ENCODE measurements at regions not wholly inside any gene's neighbourhood (a gene's known extent, or its start where the extent isn't known, plus 50 kb on each side); places are given as distances from the start of the nearest gene placed in this dataset.

DNA sequence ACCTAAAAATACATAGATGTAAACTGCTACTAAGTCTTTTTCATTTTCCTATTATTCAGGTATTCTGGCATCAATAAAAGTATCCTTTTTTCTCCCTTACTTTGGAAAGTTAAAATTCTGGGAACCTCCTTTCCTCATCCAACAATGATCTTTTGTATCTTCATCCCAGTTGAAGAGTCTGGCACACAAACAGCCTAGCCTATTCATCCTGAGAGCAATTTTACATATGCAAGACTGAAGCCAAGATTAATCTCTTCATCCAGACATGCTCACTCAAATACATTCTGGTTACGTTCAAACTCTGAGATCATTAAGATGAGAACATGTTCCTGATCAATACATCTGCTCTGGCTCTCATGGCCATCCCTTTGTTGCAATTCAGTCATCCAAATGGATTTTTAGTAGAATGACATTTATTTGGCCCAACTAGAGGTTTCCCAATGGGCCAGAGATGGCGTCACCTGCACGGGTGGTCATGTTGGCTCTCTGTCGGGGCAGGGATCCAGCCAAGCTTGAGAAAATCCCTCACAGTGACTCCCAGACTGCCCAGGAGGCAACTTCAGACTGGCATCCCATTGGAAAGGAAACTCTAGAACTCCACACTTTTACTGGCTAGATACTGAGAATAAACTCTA, 135.3 kb upstream of the VCX2 start:
- 18% methylated on average over 4 of the region's 4 CpGs for WGBS (ENCODE audit: insufficient coverage)
- DNase-seq (ENCODE audit: low read depth in 4 of 6, low spot score in 6 of 6) = peak; percentile 10 to 87 (median 36)

GRCh38 chrX:8310409-8310808, 139.3 kb upstream of the VCX2 start:
- WGBS (ENCODE audit: insufficient coverage) = 100% methylated on average over 3 of the region's 5 CpGs

More for the DNA sequence above, 135.3 kb upstream of the VCX2 start:
- Histone ChIP-seq H3K27ac (ENCODE audit: low read depth, low read length) (no peak overlapping the region), H3K4me3 (ENCODE audit: low read depth, low read length) (no peak overlapping the region), H3K9me3 (ENCODE audit: control insufficient read depth, insufficient read depth, low read length) (no peaks in the 10 kb centered on the region), H3K36me3 (ENCODE audit: control insufficient read depth, insufficient read depth, low read length) (no peaks in the 10 kb centered on the region), H3K27me3 (ENCODE audit: control insufficient read depth, insufficient read depth, low read length) (no peaks in the 10 kb centered on the region), H3K4me1 (ENCODE audit: control insufficient read depth, insufficient read depth, low read length) (peaks cover 5% of the 10 kb centered on the region)

DNA sequence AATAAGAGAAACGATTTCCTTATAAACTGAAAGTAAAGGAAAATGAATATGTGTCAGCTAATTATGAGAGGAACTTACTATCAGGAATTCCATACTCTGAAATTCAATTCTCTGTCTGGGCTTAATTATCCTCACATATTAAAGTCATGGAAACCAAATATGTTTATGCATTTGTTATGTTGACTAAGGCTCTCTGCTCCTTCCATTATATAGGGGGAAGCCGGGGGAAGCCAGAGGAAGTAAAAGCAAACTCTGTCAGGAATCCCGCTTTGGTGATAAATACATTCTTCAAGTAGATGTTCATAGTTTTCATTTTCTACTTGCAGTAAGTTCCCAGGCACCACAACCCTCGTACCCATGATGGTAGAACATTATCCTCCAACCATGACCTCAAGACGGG, 142.8 kb upstream of the VCX2 start:
- WGBS (ENCODE audit: insufficient coverage) = no CpG with 5 or more reads among the region's 5 CpGs
- H3K36me3 ChIP-seq (ENCODE audit: control insufficient read depth, insufficient read depth, low read length) = no peaks in the 10 kb centered on the region
- DNase-seq (ENCODE audit: low read depth in 4 of 6, low spot score in 6 of 6) = no peak
- H3K4me3 ChIP-seq (ENCODE audit: low read depth, low read length) = no peak overlapping the region
- no peaks in the 10 kb centered on the region for H3K27me3 ChIP-seq (ENCODE audit: control insufficient read depth, insufficient read depth, low read length)
- H3K27ac ChIP-seq (ENCODE audit: low read depth, low read length) = no peak overlapping the region
- no peaks in the 10 kb centered on the region for H3K9me3 ChIP-seq (ENCODE audit: control insufficient read depth, insufficient read depth, low read length)
- no peaks in the 10 kb centered on the region for H3K4me1 ChIP-seq (ENCODE audit: control insufficient read depth, insufficient read depth, low read length)

More at GRCh38 chrX:8310409-8310808, 139.3 kb upstream of the VCX2 start:
- Histone ChIP-seq H3K27ac (ENCODE audit: low read depth, low read length) (no peak overlapping the region), H3K4me3 (ENCODE audit: low read depth, low read length) (no peak overlapping the region), H3K36me3 (ENCODE audit: control insufficient read depth, insufficient read depth, low read length) (no peaks in the 10 kb centered on the region), H3K4me1 (ENCODE audit: control insufficient read depth, insufficient read depth, low read length) (peaks cover 3% of the 10 kb centered on the region), H3K9me3 (ENCODE audit: control insufficient read depth, insufficient read depth, low read length) (no peaks in the 10 kb centered on the region), H3K27me3 (ENCODE audit: control insufficient read depth, insufficient read depth, low read length) (no peaks in the 10 kb centered on the region)
- DNase-seq (ENCODE audit: low read depth in 4 of 6, low spot score in 6 of 6) = no peak

DNA sequence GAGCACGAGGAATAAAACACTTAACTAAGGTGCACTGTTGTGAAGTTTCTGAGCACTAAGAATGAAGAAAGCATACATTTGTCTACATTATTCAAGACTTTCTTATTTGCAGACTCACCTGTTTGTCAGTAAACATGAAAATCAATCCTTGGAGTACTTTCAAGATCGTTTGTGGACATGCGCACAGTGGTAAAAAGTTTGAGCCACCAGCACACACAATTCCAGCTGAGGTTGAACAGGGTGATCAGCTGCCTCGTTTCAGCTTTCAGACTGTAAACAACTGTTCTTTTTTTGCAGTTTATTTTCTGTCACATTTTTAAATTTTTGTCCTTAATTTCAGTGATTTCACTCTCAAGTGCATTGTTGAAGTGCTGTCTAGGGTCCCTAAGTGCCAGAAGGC, 143.8 kb upstream of the VCX2 start:
- H3K27me3 ChIP-seq (ENCODE audit: control insufficient read depth, insufficient read depth, low read length) = peaks cover 4% of the 10 kb centered on the region
- no peak overlapping the region for H3K4me3 ChIP-seq (ENCODE audit: low read depth, low read length)
- no peaks in the 10 kb centered on the region for H3K9me3 ChIP-seq (ENCODE audit: control insufficient read depth, insufficient read depth, low read length)
- no peak overlapping the region for H3K27ac ChIP-seq (ENCODE audit: low read depth, low read length)
- no peak for DNase-seq (ENCODE audit: low read depth in 4 of 6, low spot score in 6 of 6)
- H3K4me1 ChIP-seq (ENCODE audit: control insufficient read depth, insufficient read depth, low read length) = no peaks in the 10 kb centered on the region
- WGBS (ENCODE audit: insufficient coverage) = 88% methylated on average over 3 of the region's 4 CpGs
- H3K36me3 ChIP-seq (ENCODE audit: control insufficient read depth, insufficient read depth, low read length) = no peaks in the 10 kb centered on the region

GRCh38 chrX:8319359-8319758, 145.3 kb upstream of the VCX3B start:
- Histone ChIP-seq H3K27ac (ENCODE audit: low read depth, low read length) (no peak overlapping the region), H3K4me1 (ENCODE audit: control insufficient read depth, insufficient read depth, low read length) (no peaks in the 10 kb centered on the region), H3K36me3 (ENCODE audit: control insufficient read depth, insufficient read depth, low read length) (no peaks in the 10 kb centered on the region), H3K27me3 (ENCODE audit: control insufficient read depth, insufficient read depth, low read length) (peaks cover 4% of the 10 kb centered on the region), H3K4me3 (ENCODE audit: low read depth, low read length) (no peak overlapping the region), H3K9me3 (ENCODE audit: control insufficient read depth, insufficient read depth, low read length) (peaks cover 5% of the 10 kb centered on the region)
- DNase-seq (ENCODE audit: low read depth in 4 of 6, low spot score in 6 of 6) = no peak
- WGBS (ENCODE audit: insufficient coverage) = 55% methylated on average over 5 of the region's 7 CpGs

DNA sequence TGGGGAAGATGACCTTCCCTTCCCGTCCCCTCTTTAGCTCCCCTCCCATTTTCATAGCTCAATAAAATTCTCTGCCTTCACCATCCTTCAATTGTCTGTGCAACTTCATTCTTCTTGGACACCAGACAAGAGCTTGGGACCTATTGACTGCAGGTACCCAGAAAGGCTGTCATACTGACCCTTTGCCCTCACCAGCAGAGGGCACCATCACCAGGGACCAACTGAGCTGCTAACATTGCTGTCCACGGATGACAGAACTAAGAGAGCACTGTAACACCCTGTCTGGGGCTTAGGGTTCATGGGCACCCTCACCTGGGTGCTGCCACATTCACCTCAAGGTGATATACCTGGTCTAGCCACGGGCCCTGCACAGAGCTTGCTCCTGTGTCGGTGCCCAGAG, 141.3 kb upstream of the VCX3B start:
- no peaks in the 10 kb centered on the region for H3K36me3 ChIP-seq (ENCODE audit: control insufficient read depth, insufficient read depth, low read length)
- H3K27ac ChIP-seq (ENCODE audit: low read depth, low read length) = no peak overlapping the region
- H3K9me3 ChIP-seq (ENCODE audit: control insufficient read depth, insufficient read depth, low read length) = peaks cover 5% of the 10 kb centered on the region
- H3K4me3 ChIP-seq (ENCODE audit: low read depth, low read length) = no peak overlapping the region
- no peaks in the 10 kb centered on the region for H3K4me1 ChIP-seq (ENCODE audit: control insufficient read depth, insufficient read depth, low read length)
- WGBS (ENCODE audit: insufficient coverage) = 82% methylated on average over 3 of the region's 4 CpGs
- peaks cover 4% of the 10 kb centered on the region for H3K27me3 ChIP-seq (ENCODE audit: control insufficient read depth, insufficient read depth, low read length)
- no peak for DNase-seq (ENCODE audit: low read depth in 4 of 6, low spot score in 6 of 6)

DNA sequence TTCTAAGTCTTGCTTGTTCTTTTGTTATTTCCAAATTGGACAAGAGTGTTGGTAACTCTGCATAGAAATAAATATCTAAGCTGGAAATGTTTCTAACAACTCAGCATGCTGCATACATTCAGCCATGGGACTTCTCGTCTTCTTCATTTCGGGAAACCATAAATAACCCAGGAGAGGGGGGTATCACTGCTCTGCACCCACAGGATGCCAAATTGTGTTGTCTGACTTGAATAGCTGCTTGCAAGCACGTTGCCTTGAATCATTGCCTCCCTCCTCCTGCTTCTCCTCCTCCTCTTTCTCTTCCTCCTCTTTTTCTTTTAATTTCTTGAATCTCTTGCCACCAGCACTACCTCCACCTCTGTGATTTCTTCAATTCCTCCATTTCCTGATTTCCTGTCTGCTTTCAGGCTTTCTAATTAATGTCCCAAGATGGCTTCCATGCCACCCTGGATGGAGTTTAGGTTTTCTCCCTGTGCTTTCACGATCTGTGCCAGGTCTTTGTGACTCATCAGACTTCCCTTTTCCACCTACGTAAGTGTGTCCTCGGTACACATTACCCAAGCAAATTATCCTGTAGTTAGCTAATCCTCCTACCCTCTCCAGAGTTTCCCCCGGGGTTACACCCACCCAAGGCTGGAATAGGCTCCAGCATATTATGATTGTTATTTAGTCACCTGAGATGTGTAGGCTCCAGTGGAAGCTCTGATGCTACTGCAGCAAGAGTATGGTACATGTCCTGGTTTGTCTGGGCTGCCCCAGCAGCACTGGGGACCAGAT, 122.6 kb upstream of the VCX3B start:
- no peaks in the 10 kb centered on the region for H3K36me3 ChIP-seq (ENCODE audit: control insufficient read depth, insufficient read depth, low read length)
- no peak overlapping the region for H3K4me3 ChIP-seq (ENCODE audit: low read depth, low read length)
- 62% methylated on average over 3 of the region's 7 CpGs for WGBS (ENCODE audit: insufficient coverage)
- H3K27me3 ChIP-seq (ENCODE audit: control insufficient read depth, insufficient read depth, low read length) = no peaks in the 10 kb centered on the region
- peaks cover 1% of the 10 kb centered on the region for H3K9me3 ChIP-seq (ENCODE audit: control insufficient read depth, insufficient read depth, low read length)
- H3K27ac ChIP-seq (ENCODE audit: low read depth, low read length) = no peak overlapping the region
- no peak for DNase-seq (ENCODE audit: low read depth in 4 of 6, low spot score in 6 of 6)
- H3K4me1 ChIP-seq (ENCODE audit: control insufficient read depth, insufficient read depth, low read length) = no peaks in the 10 kb centered on the region

GRCh38 chrX:8345473-8345872, 119.2 kb upstream of the VCX3B start:
- H3K36me3 ChIP-seq (ENCODE audit: control insufficient read depth, insufficient read depth, low read length) = no peaks in the 10 kb centered on the region
- 85% methylated on average over 4 of the region's 4 CpGs for WGBS (ENCODE audit: insufficient coverage)
- no peaks in the 10 kb centered on the region for H3K4me1 ChIP-seq (ENCODE audit: control insufficient read depth, insufficient read depth, low read length)
- no peak overlapping the region for H3K4me3 ChIP-seq (ENCODE audit: low read depth, low read length)
- H3K9me3 ChIP-seq (ENCODE audit: control insufficient read depth, insufficient read depth, low read length) = peaks cover 1% of the 10 kb centered on the region
- DNase-seq (ENCODE audit: low read depth in 4 of 6, low spot score in 6 of 6) = no peak
- no peaks in the 10 kb centered on the region for H3K27me3 ChIP-seq (ENCODE audit: control insufficient read depth, insufficient read depth, low read length)
- H3K27ac ChIP-seq (ENCODE audit: low read depth, low read length) = no peak overlapping the region

DNA sequence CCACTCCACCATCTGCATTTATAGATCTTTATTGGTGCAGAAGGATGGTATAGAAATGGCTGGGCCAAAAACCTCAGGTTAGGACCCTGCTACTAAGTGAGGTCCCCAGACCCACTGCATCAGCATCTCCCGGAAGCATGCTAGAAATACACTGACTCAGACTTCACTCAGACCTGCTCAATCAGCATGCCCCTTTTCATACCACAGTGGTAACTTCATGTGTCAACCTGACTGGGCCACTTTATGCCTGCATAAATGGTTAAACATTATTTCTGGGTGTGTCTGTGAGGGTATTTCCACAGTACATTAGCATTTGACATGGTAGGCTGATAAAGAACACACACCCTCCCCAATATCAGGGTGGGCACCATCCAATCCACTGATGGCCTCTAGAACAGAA, 118.6 kb upstream of the VCX3B start:
- 100% methylated on average over 1 of the region's 1 CpG for WGBS (ENCODE audit: insufficient coverage)
- peaks cover 1% of the 10 kb centered on the region for H3K9me3 ChIP-seq (ENCODE audit: control insufficient read depth, insufficient read depth, low read length)
- H3K4me3 ChIP-seq (ENCODE audit: low read depth, low read length) = no peak overlapping the region
- H3K27ac ChIP-seq (ENCODE audit: low read depth, low read length) = no peak overlapping the region
- no peaks in the 10 kb centered on the region for H3K27me3 ChIP-seq (ENCODE audit: control insufficient read depth, insufficient read depth, low read length)
- no peaks in the 10 kb centered on the region for H3K4me1 ChIP-seq (ENCODE audit: control insufficient read depth, insufficient read depth, low read length)
- no peaks in the 10 kb centered on the region for H3K36me3 ChIP-seq (ENCODE audit: control insufficient read depth, insufficient read depth, low read length)
- no peak for DNase-seq (ENCODE audit: low read depth in 4 of 6, low spot score in 6 of 6)

- H3K4me3 ChIP-seq (ENCODE audit: low read depth, low read length) = no peak overlapping the region
- WGBS (ENCODE audit: insufficient coverage) = 86% methylated on average over 1 of the region's 3 CpGs
- peaks cover 1% of the 10 kb centered on the region for H3K9me3 ChIP-seq (ENCODE audit: control insufficient read depth, insufficient read depth, low read length)
- no peak for DNase-seq (ENCODE audit: low read depth in 4 of 6, low spot score in 6 of 6)
- no peaks in the 10 kb centered on the region for H3K4me1 ChIP-seq (ENCODE audit: control insufficient read depth, insufficient read depth, low read length)
- no peaks in the 10 kb centered on the region for H3K36me3 ChIP-seq (ENCODE audit: control insufficient read depth, insufficient read depth, low read length)
- H3K27ac ChIP-seq (ENCODE audit: low read depth, low read length) = no peak overlapping the region
- H3K27me3 ChIP-seq (ENCODE audit: control insufficient read depth, insufficient read depth, low read length) = peaks cover 4% of the 10 kb centered on the region
Observed at GRCh38 chrX:8346892-8347291, 117.7 kb upstream of the VCX3B start.
